Tibial nerve (tissue), 4 donors: ENCODE measurements at regions not wholly inside any gene's neighbourhood (a gene's known extent, or its start where the extent isn't known, plus 50 kb on each side); places are given as distances from the start of the nearest gene placed in this dataset.

Source experiments
- CTCF ChIP-seq, 5 experiments: fragments of 200-600 bp in 3 of 5; fragments of 450-650 bp in 2 of 5; sonication (generic) in 3 of 5; IDR thresholded peaks; one replicate each; pipeline ENCODE4 v1.5.1; 2016 to 2019; ENCODE audit warnings: antibody characterized with exemption in 5 of 5, mild to moderate bottlenecking in 3 of 5, moderate library complexity in 2 of 5
- EP300 ChIP-seq, 2 donors: sonication (generic); formaldehyde crosslinking; IDR thresholded peaks; one replicate each; pipeline ENCODE4 v1.6.1; 2017; ENCODE audit warnings: antibody characterized with exemption in 2 of 2, mild to moderate bottlenecking in 1 of 2
- POLR2A ChIP-seq, 2 donors: fragments of 450-650 bp; IDR thresholded peaks; one replicate each; pipeline ENCODE4 v1.6.1; 2017; ENCODE audit warnings: antibody characterized with exemption in 2 of 2, mild to moderate bottlenecking in 2 of 2, moderate library complexity in 2 of 2

- TF ChIP-seq EP300 (IDR thresholded peaks at IDR 0.05) (peak in 1 of 2 donors; percentile 89), POLR2A (IDR thresholded peaks at IDR 0.05) (no peak), CTCF (IDR thresholded peaks at IDR 0.05) (no peak)
Measured at GRCh38 chr10:63681993-63682697, 160.9 kb downstream of the REEP3 start.
